B cell (primary cell): ENCODE measurements at regions not wholly inside any gene's neighbourhood (a gene's known extent, or its start where the extent isn't known, plus 50 kb on each side); places are given as distances from the start of the nearest gene placed in this dataset.

Experiments
- ATAC-seq: fragments of 200-7000 bp; cut with Tn5 transposase; one replicate; pipeline ENCODE4 v1.10.0; 2021; ENCODE audit warnings: low read depth, mild to moderate bottlenecking, moderate number of reproducible peaks, moderate library complexity
- CTCF ChIA-PET: fragments of 350-600 bp; sonication (Branson Sonifier 250); formaldehyde crosslinking; loops from one replicate; lab custom pipeline; 2021; ENCODE audit warnings: antibody characterized with exemption, inconsistent platforms; lab: Charles Lee
- POLR2A ChIA-PET: fragments of 350-600 bp; sonication (Branson Sonifier 250); formaldehyde crosslinking; loops from one replicate; lab custom pipeline; 2021; ENCODE audit warnings: antibody characterized with exemption; lab: Charles Lee
- DNase-seq: peaks from one replicate; pipeline ENCODE4 v3.0.0; 2013
- H2AFZ ChIP-seq: 2 replicates; pipeline ENCODE4 v1.6.1; 2012; ENCODE audit warnings: mild to moderate bottlenecking, low read depth, low read length; ENCODE audit not compliant: insufficient read depth, poor library complexity, severe bottlenecking
- H3K27ac ChIP-seq, 2 donors: 1 replicate in 1 of 2; 2 replicates in 1 of 2; pipeline ENCODE4 v1.5.1; 2012 to 2013; ENCODE audit warnings: low read length in 2 of 2, mild to moderate bottlenecking in 2 of 2, moderate library complexity in 1 of 2
- H3K27me3 ChIP-seq, 4 experiments: fragments of 200-600 bp in 1 of 4; sonication (generic) in 1 of 4; replicated peaks in 1 of 4; 1 replicate in 2 of 4; 2 replicates in 2 of 4; pipeline versions ENCODE4 v1.6.1 to v1.7.0; 2013 to 2016; ENCODE audit warnings: low read length in 3 of 4, mild to moderate bottlenecking in 2 of 4, mixed read lengths in 1 of 4, moderate library complexity in 1 of 4; ENCODE audit not compliant: insufficient read depth in 4 of 4, control insufficient read depth in 3 of 4; ENCODE audit errors: control extremely low read depth in 1 of 4
- H3K36me3 ChIP-seq, 2 experiments: replicated peaks in 1 of 2; 1 replicate in 1 of 2; 2 replicates in 1 of 2; pipeline versions ENCODE4 v1.6.1 to v1.7.1; 2013; ENCODE audit warnings: low read length in 1 of 2; ENCODE audit not compliant: insufficient read depth in 2 of 2, control insufficient read depth in 1 of 2; ENCODE audit errors: control extremely low read depth in 1 of 2, extremely low read depth in 1 of 2
- H3K4me1 ChIP-seq, 2 donors: fragments of 200-600 bp in 1 of 2; sonication (generic) in 1 of 2; 1 replicate in 1 of 2; 2 replicates in 1 of 2; pipeline versions ENCODE4 v1.5.1 to v1.6.1; 2013 to 2017; ENCODE audit warnings: low read length in 2 of 2; ENCODE audit not compliant: control insufficient read depth in 2 of 2, insufficient read depth in 2 of 2
- H3K4me2 ChIP-seq: replicated peaks from 2 replicates; pipeline ENCODE3; 2012; ENCODE audit warnings: mild to moderate bottlenecking, low read depth, low read length; ENCODE audit not compliant: poor library complexity, severe bottlenecking
- H3K4me3 ChIP-seq, 5 experiments: fragments of 200-600 bp in 1 of 5; sonication (generic) in 1 of 5; 1 replicate in 3 of 5; 2 replicates in 2 of 5; pipeline versions ENCODE4 v1.5.1 to v1.7.0; 2011 to 2016; ENCODE audit warnings: low read length in 4 of 5, mild to moderate bottlenecking in 4 of 5, low read depth in 2 of 5, control low read depth in 1 of 5, moderate library complexity in 1 of 5; ENCODE audit not compliant: insufficient read depth in 1 of 5; ENCODE audit errors: control extremely low read depth in 1 of 5, extremely low read depth in 1 of 5
- H3K79me2 ChIP-seq: fragments of 200-600 bp; sonication (generic); one replicate; pipeline ENCODE4 v1.6.0; 2016; ENCODE audit warnings: low read length; ENCODE audit not compliant: control insufficient read depth, insufficient read depth
- H3K9ac ChIP-seq: fragments of 200-600 bp; sonication (generic); 2 replicates; pipeline ENCODE4 v1.6.1; 2017; ENCODE audit warnings: mild to moderate bottlenecking, low read length, moderate library complexity
- H3K9me3 ChIP-seq, 3 donors: one replicate each; pipeline versions ENCODE4 v1.6.1 to v1.7.1; 2013; ENCODE audit warnings: low read length in 2 of 3; ENCODE audit not compliant: control insufficient read depth in 2 of 3, insufficient read depth in 1 of 3; ENCODE audit errors: control extremely low read depth in 1 of 3
- H4K20me1 ChIP-seq: 2 replicates; pipeline ENCODE4 v1.6.0; 2012; ENCODE audit warnings: mild to moderate bottlenecking, low read length; ENCODE audit not compliant: insufficient read depth, control insufficient read depth, poor library complexity, severe bottlenecking
- H3K27ac Mint-ChIP-seq: one replicate; pipeline ENCODE4 v1.8.0; 2021; ENCODE audit warnings: mixed read lengths
- H3K27me3 Mint-ChIP-seq: one replicate; pipeline ENCODE4 v1.8.0; 2021; ENCODE audit warnings: mixed read lengths
- H3K4me1 Mint-ChIP-seq: one replicate; pipeline ENCODE4 v1.8.0; 2021; ENCODE audit warnings: mixed read lengths
- H3K4me3 Mint-ChIP-seq: one replicate; pipeline ENCODE4 v1.8.0; 2021; ENCODE audit warnings: mixed read lengths
- H3K9me3 Mint-ChIP-seq: one replicate; pipeline ENCODE4 v1.8.0; 2022; ENCODE audit warnings: mixed read lengths; ENCODE audit not compliant: insufficient read depth
- CTCF ChIP-seq: fragments of 200-600 bp; IDR thresholded peaks from one replicate; pipeline ENCODE4 v1.8.0; 2022; ENCODE audit warnings: antibody characterized with exemption, mild to moderate bottlenecking
- EZH2 ChIP-seq: IDR thresholded peaks from 2 replicates; pipeline ENCODE4 v1.6.1; 2012; ENCODE audit warnings: borderline replicate concordance, low read depth, mild to moderate bottlenecking, moderate library complexity, low read length; ENCODE audit not compliant: insufficient read depth, poor library complexity, severe bottlenecking
- whole genome bisulfite sequencing: methylation state at CpG from one replicate; pipeline ENCODE4 v1.1.5; 2013; ENCODE audit warnings: missing lambda C conversion rate; ENCODE audit not compliant: insufficient coverage; 5-methylcytosine and 5-hydroxymethylcytosine counted together
- intact Hi-C: fragments of 100-400 bp; cut with micrococcal nuclease; formaldehyde crosslinking; loops from one replicate; pipeline ENCODE4 v1.10.0; 2022

GRCh38 chr20:62527781-62528180, 52.0 kb upstream of the GATA5 start:
- DNase-seq = no peak
- Mint-ChIP-seq H3K27ac (no peak overlapping the region), H3K4me3 (no peak overlapping the region), H3K9me3 (no peaks in the 10 kb centered on the region), H3K27me3 (peaks cover 14% of the 10 kb centered on the region), H3K4me1 (peaks cover 5% of the 10 kb centered on the region)
- Histone ChIP-seq H3K4me1 (peaks cover 0 to 4% of the 10 kb centered on the region in 2 donors), H2AFZ (no peak overlapping the region), H3K4me2 (no peak overlapping the region), H3K4me3 (no peak overlapping the region), H3K27ac (no peak overlapping the region), H3K9me3 (peaks cover 0 to 6% (median 0%) of the 10 kb centered on the region in 3 donors), H3K27me3 (peaks cover 0 to 37% (median 4%) of the 10 kb centered on the region in 4 experiments), H3K9ac (no peak overlapping the region), H4K20me1 (no peaks in the 10 kb centered on the region), H3K79me2 (no peaks in the 10 kb centered on the region), H3K36me3 (no peaks in the 10 kb centered on the region)
- WGBS = 92% methylated on average over 17 of the region's 20 CpGs
- no peak for TF ChIP-seq CTCF
- no peak for TF ChIP-seq EZH2
- no peak for ATAC-seq
- CTCF ChIA-PET = no interaction called here
- POLR2A ChIA-PET = no interaction called here
- intact Hi-C loops = no loop called here

- ATAC-seq = no peak
- Histone ChIP-seq H3K4me1 (no peaks in the 10 kb centered on the region), H3K4me3 (no peak overlapping the region), H2AFZ (no peak overlapping the region), H3K9me3 (peaks cover 0 to 6% (median 0%) of the 10 kb centered on the region in 3 donors), H4K20me1 (no peaks in the 10 kb centered on the region), H3K27me3 (peaks cover 0 to 26% (median 2%) of the 10 kb centered on the region in 4 experiments), H3K36me3 (no peaks in the 10 kb centered on the region), H3K79me2 (no peaks in the 10 kb centered on the region), H3K9ac (no peak overlapping the region), H3K4me2 (no peak overlapping the region), H3K27ac (no peak overlapping the region)
- no peak overlapping the region for H3K27ac Mint-ChIP-seq
- H3K27me3 Mint-ChIP-seq = peaks cover 11% of the 10 kb centered on the region
- DNase-seq = no peak
- TF ChIP-seq CTCF = no peak
- TF ChIP-seq EZH2 = no peak
- no peaks in the 10 kb centered on the region for H3K4me1 Mint-ChIP-seq
- CTCF ChIA-PET = interaction anchor here (1.0 kb wide), 1 partner anchor 30 kb away, joined by 3 read pairs; no protein-coding TSS in a partner anchor
- POLR2A ChIA-PET = no interaction called here
- intact Hi-C loops = no loop called here
- no peaks in the 10 kb centered on the region for H3K9me3 Mint-ChIP-seq
- no peak overlapping the region for H3K4me3 Mint-ChIP-seq
- WGBS = 91% methylated on average over 25 of the region's 25 CpGs
Observed at GRCh38 chr20:62528983-62529891, 53.4 kb upstream of the GATA5 start.
